ENCODE measurements at regions not wholly inside any gene's neighbourhood (a gene's known extent, or its start where the extent isn't known, plus 50 kb on each side); places are given as distances from the start of the nearest gene placed in this dataset.

GRCh38 chr3:124520970-124521369, 209.3 kb upstream of the UMPS start:
- H3K79me2 ChIP-seq (ENCODE audit: insufficient read depth, low read depth): no peaks in the 10 kb centered on the region
- H3K4me2 ChIP-seq: no peak overlapping the region
- TF ChIP-seq CTCF (conservative IDR thresholded peaks at IDR 0.05; ENCODE audit: low read depth, low read length): no peak
- H2AFZ ChIP-seq (ENCODE audit: low read depth): no peak overlapping the region
- no peak overlapping the region for H3K27ac ChIP-seq
- H3K27me3 ChIP-seq (ENCODE audit: insufficient read depth, low read depth): no peaks in the 10 kb centered on the region
- no peak overlapping the region for H3K4me3 ChIP-seq (IDR thresholded peaks at IDR 0.05; ENCODE audit: insufficient read depth, low read depth, low read length)
- H3K36me3 ChIP-seq (ENCODE audit: insufficient read depth): no peaks in the 10 kb centered on the region
- H3K9ac ChIP-seq: no peak overlapping the region
- H3K4me1 ChIP-seq (ENCODE audit: low read depth, poor library complexity, severe bottlenecking): no peaks in the 10 kb centered on the region
- no peaks in the 10 kb centered on the region for H4K20me1 ChIP-seq (ENCODE audit: insufficient read depth)

- Histone ChIP-seq H3K4me2 (no peak overlapping the region), H3K79me2 (ENCODE audit: insufficient read depth, low read depth) (no peaks in the 10 kb centered on the region), H3K36me3 (ENCODE audit: insufficient read depth) (no peaks in the 10 kb centered on the region), H3K9ac (no peak overlapping the region), H3K27me3 (ENCODE audit: insufficient read depth, low read depth) (no peaks in the 10 kb centered on the region), H2AFZ (ENCODE audit: low read depth) (no peak overlapping the region), H3K27ac (no peak overlapping the region), H4K20me1 (ENCODE audit: insufficient read depth) (no peaks in the 10 kb centered on the region), H3K4me1 (ENCODE audit: low read depth, poor library complexity, severe bottlenecking) (no peaks in the 10 kb centered on the region), H3K4me3 (IDR thresholded peaks at IDR 0.05; ENCODE audit: insufficient read depth, low read depth, low read length) (no peak overlapping the region)
- TF ChIP-seq CTCF (conservative IDR thresholded peaks at IDR 0.05; ENCODE audit: low read depth, low read length): no peak
These were observed 208.1 kb upstream of the UMPS start for GRCh38 chr3:124522082-124522625.

- no peak; the same call in 1 of the 2 replicates for TF ChIP-seq CTCF (conservative IDR thresholded peaks at IDR 0.05; ENCODE audit: low read depth, low read length)
- H3K27me3 ChIP-seq (ENCODE audit: insufficient read depth, low read depth): no peaks in the 10 kb centered on the region
- no peak overlapping the region for H2AFZ ChIP-seq (ENCODE audit: low read depth)
- no peak overlapping the region for H3K4me3 ChIP-seq (IDR thresholded peaks at IDR 0.05; ENCODE audit: insufficient read depth, low read depth, low read length)
- H3K4me2 ChIP-seq: no peak overlapping the region
- no peaks in the 10 kb centered on the region for H4K20me1 ChIP-seq (ENCODE audit: insufficient read depth)
- no peak overlapping the region for H3K27ac ChIP-seq
- H3K79me2 ChIP-seq (ENCODE audit: insufficient read depth, low read depth): no peaks in the 10 kb centered on the region
- no peak overlapping the region for H3K9ac ChIP-seq
- H3K36me3 ChIP-seq (ENCODE audit: insufficient read depth): no peaks in the 10 kb centered on the region
- H3K4me1 ChIP-seq (ENCODE audit: low read depth, poor library complexity, severe bottlenecking): no peaks in the 10 kb centered on the region
These were observed 203.7 kb upstream of the UMPS start for GRCh38 chr3:124526601-124527000.

- no peak overlapping the region for H3K27ac ChIP-seq
- no peaks in the 10 kb centered on the region for H3K27me3 ChIP-seq (ENCODE audit: insufficient read depth, low read depth)
- H4K20me1 ChIP-seq (ENCODE audit: insufficient read depth): no peaks in the 10 kb centered on the region
- H2AFZ ChIP-seq (ENCODE audit: low read depth): no peak overlapping the region
- H3K4me3 ChIP-seq (IDR thresholded peaks at IDR 0.05; ENCODE audit: insufficient read depth, low read depth, low read length): no peak overlapping the region
- H3K4me2 ChIP-seq: no peak overlapping the region
- no peak for TF ChIP-seq CTCF (conservative IDR thresholded peaks at IDR 0.05; ENCODE audit: low read depth, low read length)
- H3K9ac ChIP-seq: no peak overlapping the region
- H3K79me2 ChIP-seq (ENCODE audit: insufficient read depth, low read depth): no peaks in the 10 kb centered on the region
- H3K4me1 ChIP-seq (ENCODE audit: low read depth, poor library complexity, severe bottlenecking): peaks cover 6% of the 10 kb centered on the region
- H3K36me3 ChIP-seq (ENCODE audit: insufficient read depth): no peaks in the 10 kb centered on the region
These were observed 200.3 kb upstream of the UMPS start for GRCh38 chr3:124529826-124530571.

Data from KMS-11 (cell line).